ENCODE measurements at regions not wholly inside any gene's neighbourhood (a gene's known extent, or its start where the extent isn't known, plus 50 kb on each side); places are given as distances from the start of the nearest gene placed in this dataset.

GRCh38 chr2:16139663-16140615 is 199.6 kb downstream of the MYCN start:
- Histone ChIP-seq H3K9ac (ENCODE audit: insufficient read depth in 1 of 2, low read length in 2 of 2) (no peak overlapping the region), H3K9me3 (ENCODE audit: control insufficient read depth in 4 of 4, insufficient read depth in 3 of 4, low read length in 3 of 4) (no peaks in the 10 kb centered on the region), H3K4me3 (no peak overlapping the region), H3K4me1 (ENCODE audit: control insufficient read depth in 5 of 5, insufficient read depth in 5 of 5, low read length in 5 of 5) (no peaks in the 10 kb centered on the region), H3K27me3 (ENCODE audit: control insufficient read depth in 3 of 3, insufficient read depth in 3 of 3, low read length in 2 of 3) (no peaks in the 10 kb centered on the region), H3K36me3 (ENCODE audit: control insufficient read depth in 4 of 4, insufficient read depth in 4 of 4, low read length in 4 of 4) (no peaks in the 10 kb centered on the region), H3K27ac (ENCODE audit: low read depth in 1 of 2, low read length in 1 of 2) (no peak overlapping the region)
- DNase-seq (no peak), ATAC-seq (ENCODE audit: insufficient read depth, low FRiP score) (no peak)
- 88 to 92% methylated on average over 9 of the region's 9 CpGs for whole genome bisulfite sequencing, 2 donors
- TF ChIP-seq, protein P1, sequence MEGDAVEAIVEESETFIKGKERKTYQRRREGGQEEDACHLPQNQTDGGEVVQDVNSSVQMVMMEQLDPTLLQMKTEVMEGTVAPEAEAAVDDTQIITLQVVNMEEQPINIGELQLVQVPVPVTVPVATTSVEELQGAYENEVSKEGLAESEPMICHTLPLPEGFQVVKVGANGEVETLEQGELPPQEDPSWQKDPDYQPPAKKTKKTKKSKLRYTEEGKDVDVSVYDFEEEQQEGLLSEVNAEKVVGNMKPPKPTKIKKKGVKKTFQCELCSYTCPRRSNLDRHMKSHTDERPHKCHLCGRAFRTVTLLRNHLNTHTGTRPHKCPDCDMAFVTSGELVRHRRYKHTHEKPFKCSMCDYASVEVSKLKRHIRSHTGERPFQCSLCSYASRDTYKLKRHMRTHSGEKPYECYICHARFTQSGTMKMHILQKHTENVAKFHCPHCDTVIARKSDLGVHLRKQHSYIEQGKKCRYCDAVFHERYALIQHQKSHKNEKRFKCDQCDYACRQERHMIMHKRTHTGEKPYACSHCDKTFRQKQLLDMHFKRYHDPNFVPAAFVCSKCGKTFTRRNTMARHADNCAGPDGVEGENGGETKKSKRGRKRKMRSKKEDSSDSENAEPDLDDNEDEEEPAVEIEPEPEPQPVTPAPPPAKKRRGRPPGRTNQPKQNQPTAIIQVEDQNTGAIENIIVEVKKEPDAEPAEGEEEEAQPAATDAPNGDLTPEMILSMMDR (IDR thresholded peaks at IDR 0.05; ENCODE audit: control extremely low read depth, extremely low read depth) = no peak

DNA sequence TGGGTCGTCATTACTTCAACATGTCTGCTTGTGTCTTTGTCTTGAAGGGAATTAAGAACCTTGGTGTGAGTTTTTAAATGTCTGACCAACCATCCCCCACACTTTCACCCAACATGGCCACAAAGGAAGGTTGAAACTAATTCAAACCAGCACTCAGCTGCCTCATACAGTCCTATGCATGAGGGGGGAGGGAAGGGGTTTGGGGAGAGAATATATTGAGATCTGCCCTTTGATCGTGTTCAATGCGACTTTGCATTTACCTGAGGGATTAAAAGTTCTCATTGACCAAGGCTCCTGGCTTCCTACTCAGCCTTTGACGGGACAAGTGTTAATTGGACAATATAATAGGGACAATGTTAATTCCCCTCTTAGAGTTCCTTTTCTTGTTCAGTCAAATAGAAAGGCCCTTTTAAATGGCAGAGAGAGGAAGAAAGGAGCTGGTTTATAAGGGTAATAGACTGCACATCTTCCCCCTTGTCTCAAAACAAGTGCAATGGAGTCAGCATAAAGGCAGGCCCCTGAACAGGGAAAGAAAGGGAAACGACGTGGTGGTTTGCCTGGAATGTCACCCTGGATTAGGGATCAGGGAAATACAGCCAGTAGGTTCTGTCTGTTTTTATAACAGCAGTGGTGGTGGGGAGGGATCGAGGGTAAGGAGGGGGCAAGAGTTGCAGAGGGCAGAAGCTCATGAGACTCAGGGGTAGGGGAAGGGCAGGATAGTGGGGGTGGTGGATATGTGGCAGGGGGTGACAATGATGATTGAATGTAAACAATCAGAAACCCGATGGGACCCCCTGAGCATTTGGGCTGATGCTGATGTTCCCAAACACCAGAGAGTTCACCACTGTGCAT is 198.7 kb downstream of the MYCN start:
- Histone ChIP-seq H3K9ac (ENCODE audit: insufficient read depth in 1 of 2, low read length in 2 of 2) (no peak overlapping the region), H3K4me1 (ENCODE audit: control insufficient read depth in 5 of 5, insufficient read depth in 5 of 5, low read length in 5 of 5) (no peaks in the 10 kb centered on the region), H3K27me3 (ENCODE audit: control insufficient read depth in 3 of 3, insufficient read depth in 3 of 3, low read length in 2 of 3) (no peaks in the 10 kb centered on the region), H3K27ac (ENCODE audit: low read depth in 1 of 2, low read length in 1 of 2) (no peak overlapping the region), H3K9me3 (ENCODE audit: control insufficient read depth in 4 of 4, insufficient read depth in 3 of 4, low read length in 3 of 4) (no peaks in the 10 kb centered on the region), H3K4me3 (no peak overlapping the region), H3K36me3 (ENCODE audit: control insufficient read depth in 4 of 4, insufficient read depth in 4 of 4, low read length in 4 of 4) (no peaks in the 10 kb centered on the region)
- 84 to 87% methylated on average over 8 of the region's 8 CpGs for WGBS, 2 donors
- TF ChIP-seq, protein P1 (IDR thresholded peaks at IDR 0.05; ENCODE audit: control extremely low read depth, extremely low read depth) = no peak
- DNase-seq = no peak
- no peak for ATAC-seq (ENCODE audit: insufficient read depth, low FRiP score)

GRCh38 chr2:16137080-16137755 is 196.9 kb downstream of the MYCN start:
- H3K4me1 ChIP-seq (ENCODE audit: control insufficient read depth in 5 of 5, insufficient read depth in 5 of 5, low read length in 5 of 5) = no peaks in the 10 kb centered on the region
- TF ChIP-seq, protein P1 (IDR thresholded peaks at IDR 0.05; ENCODE audit: control extremely low read depth, extremely low read depth) = no peak
- no peak overlapping the region for H3K9ac ChIP-seq (ENCODE audit: insufficient read depth in 1 of 2, low read length in 2 of 2)
- no peaks in the 10 kb centered on the region for H3K36me3 ChIP-seq (ENCODE audit: control insufficient read depth in 4 of 4, insufficient read depth in 4 of 4, low read length in 4 of 4)
- no peak overlapping the region for H3K4me3 ChIP-seq
- no peak for DNase-seq
- H3K9me3 ChIP-seq (ENCODE audit: control insufficient read depth in 4 of 4, insufficient read depth in 3 of 4, low read length in 3 of 4) = no peaks in the 10 kb centered on the region
- no peak overlapping the region for H3K27ac ChIP-seq (ENCODE audit: low read depth in 1 of 2, low read length in 1 of 2)
- H3K27me3 ChIP-seq (ENCODE audit: control insufficient read depth in 3 of 3, insufficient read depth in 3 of 3, low read length in 2 of 3) = no peaks in the 10 kb centered on the region
- 89 to 90% methylated on average over 5 of the region's 5 CpGs for WGBS, 2 donors
- no peak for ATAC-seq (ENCODE audit: insufficient read depth, low FRiP score)
